Lower lobe of right lung (tissue), 2 donors: ENCODE measurements at regions not wholly inside any gene's neighbourhood (a gene's known extent, or its start where the extent isn't known, plus 50 kb on each side); places are given as distances from the start of the nearest gene placed in this dataset.
"Not testable (repeated sequence)": the region's sequence is repeated elsewhere in the genome, so short reads cannot be mapped to it uniquely, and the experiment has no call there.

Source experiments
- ATAC-seq, 2 donors: fragments of 200-7000 bp; cut with Tn5 transposase; one replicate each; pipeline ENCODE4 v1.9.1; 2020 to 2022; ENCODE audit warnings: mild to moderate bottlenecking in 2 of 2, moderate library complexity in 2 of 2
- DNase-seq: peaks from one replicate; pipeline ENCODE4 v3.0.0-alpha.2; 2020
- H3K27ac ChIP-seq: fragments of 200-600 bp; one replicate; pipeline ENCODE4 v1.8.0; 2022
- H3K27me3 ChIP-seq: fragments of 200-600 bp; one replicate; pipeline ENCODE4 v1.8.0; 2022; ENCODE audit warnings: low read depth
- H3K36me3 ChIP-seq: fragments of 200-600 bp; one replicate; pipeline ENCODE4 v1.8.0; 2022; ENCODE audit warnings: mild to moderate bottlenecking
- H3K4me1 ChIP-seq: fragments of 200-600 bp; one replicate; pipeline ENCODE4 v1.8.0; 2022
- H3K4me3 ChIP-seq: fragments of 200-600 bp; one replicate; pipeline ENCODE4 v1.8.0; 2022; ENCODE audit warnings: mild to moderate bottlenecking
- H3K9me3 ChIP-seq: fragments of 200-600 bp; one replicate; pipeline ENCODE4 v1.8.0; 2022
- intact Hi-C: fragments of 100-400 bp; cut with DNase I; formaldehyde crosslinking; loops from one replicate; pipeline ENCODE4 v1.11.0; 2022
- TF ChIP-seq, protein P1 (sequence below): fragments of 200-600 bp; IDR thresholded peaks from one replicate; pipeline ENCODE4 v1.8.0; 2022; ENCODE audit warnings: antibody characterized with exemption, mild to moderate bottlenecking
- donor health status: DM: no; HTN: yes; CAD: no; lungs with severe emphysema.

DNA sequence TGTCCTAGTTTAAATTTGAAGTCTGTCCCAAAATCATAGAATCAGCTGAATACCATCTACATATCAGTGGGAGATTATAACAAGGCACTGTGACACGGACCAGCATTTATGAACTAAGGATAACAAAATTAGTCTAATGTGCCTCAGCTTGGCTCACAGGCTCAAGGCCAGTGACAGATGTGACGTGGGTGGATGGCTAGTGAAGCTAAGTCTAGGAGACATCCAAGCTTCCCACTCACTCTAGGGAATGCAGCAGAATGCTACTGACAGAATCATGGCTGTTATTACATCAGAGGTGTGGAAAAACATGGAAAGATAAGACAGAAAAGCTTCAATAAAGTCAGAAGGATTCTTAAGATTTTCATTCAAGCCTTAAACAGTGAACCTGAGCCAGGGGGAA, 329.9 kb downstream of the NAF1 start:
- DNase-seq (no peak), ATAC-seq (no peak)
- Histone ChIP-seq H3K4me1 (no peaks in the 10 kb centered on the region), H3K27me3 (no peaks in the 10 kb centered on the region), H3K36me3 (no peaks in the 10 kb centered on the region), H3K9me3 (no peaks in the 10 kb centered on the region), H3K4me3 (no peak overlapping the region), H3K27ac (no peak overlapping the region)
- TF ChIP-seq, protein P1, sequence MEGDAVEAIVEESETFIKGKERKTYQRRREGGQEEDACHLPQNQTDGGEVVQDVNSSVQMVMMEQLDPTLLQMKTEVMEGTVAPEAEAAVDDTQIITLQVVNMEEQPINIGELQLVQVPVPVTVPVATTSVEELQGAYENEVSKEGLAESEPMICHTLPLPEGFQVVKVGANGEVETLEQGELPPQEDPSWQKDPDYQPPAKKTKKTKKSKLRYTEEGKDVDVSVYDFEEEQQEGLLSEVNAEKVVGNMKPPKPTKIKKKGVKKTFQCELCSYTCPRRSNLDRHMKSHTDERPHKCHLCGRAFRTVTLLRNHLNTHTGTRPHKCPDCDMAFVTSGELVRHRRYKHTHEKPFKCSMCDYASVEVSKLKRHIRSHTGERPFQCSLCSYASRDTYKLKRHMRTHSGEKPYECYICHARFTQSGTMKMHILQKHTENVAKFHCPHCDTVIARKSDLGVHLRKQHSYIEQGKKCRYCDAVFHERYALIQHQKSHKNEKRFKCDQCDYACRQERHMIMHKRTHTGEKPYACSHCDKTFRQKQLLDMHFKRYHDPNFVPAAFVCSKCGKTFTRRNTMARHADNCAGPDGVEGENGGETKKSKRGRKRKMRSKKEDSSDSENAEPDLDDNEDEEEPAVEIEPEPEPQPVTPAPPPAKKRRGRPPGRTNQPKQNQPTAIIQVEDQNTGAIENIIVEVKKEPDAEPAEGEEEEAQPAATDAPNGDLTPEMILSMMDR: no peak
- intact Hi-C loops: no loop called here

DNA sequence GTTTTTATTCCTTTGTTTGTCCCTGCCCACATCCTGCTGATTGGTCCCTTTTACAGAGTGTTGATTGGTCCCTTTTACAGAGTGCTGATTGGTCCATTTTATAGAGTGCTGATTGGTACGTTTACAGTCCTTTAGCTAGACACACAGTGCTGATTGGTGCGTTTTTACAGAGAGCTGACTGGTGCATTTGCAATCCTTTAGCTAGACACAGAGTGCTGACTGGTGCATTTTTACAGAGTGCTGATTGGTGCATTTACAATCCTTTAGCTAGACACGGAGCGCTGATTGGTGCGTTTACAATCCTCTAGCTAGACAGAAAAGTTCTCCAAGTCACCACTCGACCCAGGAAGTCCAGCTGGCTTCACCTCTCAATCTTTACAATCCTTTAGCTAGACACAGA, 330.4 kb downstream of the NAF1 start:
- intact Hi-C loops, ATAC-seq, H3K9me3 ChIP-seq, H3K27me3 ChIP-seq, H3K4me3 ChIP-seq, H3K27ac ChIP-seq, DNase-seq, H3K36me3 ChIP-seq, H3K4me1 ChIP-seq: not testable (repeated sequence)

DNA sequence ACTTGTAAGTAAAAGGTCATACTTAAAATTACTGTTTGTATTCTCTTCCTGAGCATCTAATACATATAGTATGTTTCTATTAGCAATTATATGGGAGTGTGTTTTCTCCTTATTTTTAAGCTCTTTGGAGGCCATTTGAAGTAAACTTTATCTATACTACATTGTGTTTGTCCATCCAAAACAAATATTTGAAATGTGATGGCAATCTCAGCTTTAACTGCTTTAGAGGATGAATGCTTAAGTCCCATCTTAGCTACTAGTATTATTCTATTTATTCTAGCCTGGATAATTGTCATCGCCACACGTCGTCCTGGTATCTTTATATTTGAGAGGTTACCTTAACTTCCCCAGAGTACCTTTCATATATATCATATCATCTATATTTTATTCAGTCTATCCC, 335.8 kb downstream of the NAF1 start:
- Histone ChIP-seq H3K4me3 (no peak overlapping the region), H3K36me3 (no peaks in the 10 kb centered on the region), H3K9me3 (no peaks in the 10 kb centered on the region), H3K27ac (no peak overlapping the region), H3K27me3 (no peaks in the 10 kb centered on the region), H3K4me1 (no peaks in the 10 kb centered on the region)
- TF ChIP-seq, protein P1: no peak
- ATAC-seq (no peak), DNase-seq (no peak)
- intact Hi-C loops: no loop called here

DNA sequence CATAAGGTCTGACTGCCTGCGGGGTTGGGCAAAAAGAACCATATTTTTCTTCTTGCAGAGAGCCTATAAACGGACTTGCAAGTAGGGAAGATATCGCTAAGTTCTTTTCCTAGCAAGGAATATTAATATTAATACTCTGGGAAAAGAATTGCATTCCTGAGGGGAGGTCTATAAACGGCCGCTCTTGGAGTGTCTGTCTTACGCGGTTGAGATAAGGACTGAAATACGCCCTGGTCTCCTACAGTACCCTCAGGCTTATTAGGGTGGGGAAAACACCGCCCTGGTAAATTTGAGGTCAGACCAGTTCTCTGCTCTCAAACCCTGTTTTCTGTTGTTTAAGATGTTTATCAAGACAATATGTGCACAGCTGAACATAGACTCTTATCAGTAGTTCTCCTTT, 349.3 kb downstream of the NAF1 start:
- ATAC-seq, H3K36me3 ChIP-seq, H3K27ac ChIP-seq, H3K27me3 ChIP-seq, H3K4me3 ChIP-seq, intact Hi-C loops, H3K4me1 ChIP-seq, DNase-seq, H3K9me3 ChIP-seq: not testable (repeated sequence)

DNA sequence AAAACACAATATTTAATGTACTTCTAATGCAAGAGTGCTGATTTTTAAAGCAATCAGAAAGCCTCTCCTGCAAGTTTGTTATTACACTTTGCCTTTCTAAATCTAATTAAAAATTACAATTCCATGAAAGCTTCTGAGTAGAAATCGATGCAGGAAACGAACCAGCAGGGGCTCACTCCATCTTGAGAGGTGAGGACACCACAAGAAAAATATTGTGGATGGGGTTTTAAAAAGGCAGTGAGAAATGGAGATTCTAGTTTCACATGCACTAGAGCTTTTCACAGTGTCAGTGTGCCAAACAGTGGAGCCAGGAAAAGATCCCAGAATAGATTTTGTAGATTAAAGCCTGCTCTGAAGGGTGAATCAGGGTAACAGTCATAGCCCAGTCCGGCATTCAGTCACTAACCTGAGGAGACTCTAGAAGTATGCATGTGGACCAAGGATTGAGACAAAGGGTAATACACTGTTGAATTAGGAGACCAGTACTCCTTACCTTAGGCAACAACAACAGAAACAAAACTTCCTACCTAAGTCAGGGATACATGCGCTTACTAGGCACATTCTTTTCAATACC, 362.3 kb downstream of the NAF1 start:
- Histone ChIP-seq H3K36me3 (no peaks in the 10 kb centered on the region), H3K4me1 (no peaks in the 10 kb centered on the region), H3K4me3 (no peak overlapping the region), H3K27me3 (no peaks in the 10 kb centered on the region), H3K9me3 (no peaks in the 10 kb centered on the region), H3K27ac (no peak overlapping the region)
- no peak for ATAC-seq
- DNase-seq: no peak
- intact Hi-C loops: no loop called here
- TF ChIP-seq, protein P1: no peak

DNA sequence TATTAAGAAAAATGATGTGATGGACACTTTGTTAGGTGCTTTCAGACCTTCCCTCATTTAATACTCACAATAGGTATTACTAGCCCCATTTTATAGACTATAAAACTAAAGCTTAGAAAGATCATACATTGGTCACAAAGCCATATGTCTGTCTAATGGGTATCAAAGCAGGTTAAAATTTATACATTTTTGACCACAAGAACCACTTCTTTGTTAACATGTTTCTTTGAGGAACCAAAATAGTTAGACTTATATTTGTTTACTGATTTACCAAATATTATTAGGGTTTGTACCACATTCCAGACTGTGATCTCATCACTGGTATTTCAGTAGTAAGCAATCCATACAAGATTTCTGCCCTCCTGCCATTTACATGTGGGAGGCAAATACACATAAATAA, 363.3 kb downstream of the NAF1 start:
- H3K4me3 ChIP-seq: no peak overlapping the region
- H3K9me3 ChIP-seq: no peaks in the 10 kb centered on the region
- H3K27me3 ChIP-seq: no peaks in the 10 kb centered on the region
- H3K27ac ChIP-seq: no peak overlapping the region
- DNase-seq (no peak), ATAC-seq (no peak)
- intact Hi-C loops: no loop called here
- no peaks in the 10 kb centered on the region for H3K4me1 ChIP-seq
- TF ChIP-seq, protein P1: no peak
- H3K36me3 ChIP-seq: no peaks in the 10 kb centered on the region

DNA sequence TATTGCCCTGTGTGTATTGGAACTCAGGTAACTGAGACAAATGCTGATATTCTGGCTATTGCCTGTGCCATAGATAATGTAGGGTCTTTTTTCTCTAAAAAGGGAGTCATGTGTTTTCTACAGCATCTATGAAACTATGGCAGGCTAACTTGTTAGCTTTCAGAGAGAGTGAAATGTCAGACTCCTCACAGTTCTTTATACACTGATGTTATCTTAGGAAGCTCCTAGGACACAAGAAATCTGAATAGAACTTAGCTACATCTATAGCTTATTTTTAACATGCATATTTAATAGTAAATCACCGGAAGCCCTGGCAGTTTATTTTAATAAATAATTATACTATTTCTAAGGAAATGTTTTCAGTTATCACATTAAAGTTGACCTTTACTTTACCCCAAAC, 369.6 kb downstream of the NAF1 start:
- no peaks in the 10 kb centered on the region for H3K9me3 ChIP-seq
- no peaks in the 10 kb centered on the region for H3K36me3 ChIP-seq
- intact Hi-C loops: no loop called here
- no peak overlapping the region for H3K4me3 ChIP-seq
- ATAC-seq: no peak
- no peaks in the 10 kb centered on the region for H3K27me3 ChIP-seq
- no peak for DNase-seq
- H3K27ac ChIP-seq: no peak overlapping the region
- H3K4me1 ChIP-seq: no peaks in the 10 kb centered on the region
- TF ChIP-seq, protein P1: no peak
